H9 (cell line): ENCODE measurements at regions not wholly inside any gene's neighbourhood (a gene's known extent, or its start where the extent isn't known, plus 50 kb on each side); places are given as distances from the start of the nearest gene placed in this dataset.

Source experiments
- DNase-seq: peaks from one replicate; pipeline ENCODE4 v3.0.0-alpha.2; 2017
- H2AFZ ChIP-seq: one replicate; pipeline ENCODE4 v1.6.1; 2013; ENCODE audit warnings: mild to moderate bottlenecking, low read length, control low read depth, moderate library complexity
- H2AK5ac ChIP-seq: 2 replicates; pipeline ENCODE4 v1.6.1; 2013; ENCODE audit warnings: low read length, control low read depth, mixed read lengths; ENCODE audit not compliant: insufficient read length
- H2BK120ac ChIP-seq: one replicate; pipeline ENCODE4 v1.6.1; 2013; ENCODE audit warnings: low read depth, mild to moderate bottlenecking, low read length, control low read depth, inconsistent platforms; ENCODE audit not compliant: poor library complexity, severe bottlenecking
- H2BK12ac ChIP-seq: 2 replicates; pipeline ENCODE4 v1.6.1; 2013; ENCODE audit warnings: low read length, control low read depth, mixed read lengths, low read depth; ENCODE audit not compliant: insufficient read length
- H2BK15ac ChIP-seq: 2 replicates; pipeline ENCODE4 v1.6.1; 2013; ENCODE audit warnings: low read depth, low read length, control low read depth
- H2BK20ac ChIP-seq: one replicate; pipeline ENCODE4 v1.6.1; 2013; ENCODE audit warnings: low read depth, mild to moderate bottlenecking, low read length, control low read depth, inconsistent platforms; ENCODE audit not compliant: poor library complexity, severe bottlenecking
- H2BK5ac ChIP-seq: 2 replicates; pipeline ENCODE4 v1.6.1; 2013; ENCODE audit warnings: low read length, control low read depth, mixed read lengths; ENCODE audit not compliant: insufficient read length
- H3K14ac ChIP-seq: 2 replicates; pipeline ENCODE4 v1.6.1; 2013; ENCODE audit warnings: low read length, control low read depth; ENCODE audit not compliant: insufficient read depth
- H3K18ac ChIP-seq: 2 replicates; pipeline ENCODE4 v1.6.1; 2013; ENCODE audit warnings: low read depth, mild to moderate bottlenecking, mixed read lengths, low read length, control low read depth; ENCODE audit not compliant: insufficient read length
- H3K23ac ChIP-seq: 2 replicates; pipeline ENCODE4 v1.6.1; 2013; ENCODE audit warnings: low read length, control low read depth, mixed read lengths, low read depth; ENCODE audit not compliant: insufficient read length
- H3K23me2 ChIP-seq: 2 replicates; pipeline ENCODE4 v1.6.1; 2013; ENCODE audit warnings: low read depth, mild to moderate bottlenecking, mixed read lengths, low read length, control low read depth; ENCODE audit not compliant: insufficient read length, poor library complexity, severe bottlenecking
- H3K27ac ChIP-seq: 2 replicates; pipeline ENCODE4 v1.5.1; 2013; ENCODE audit warnings: low read length, control low read depth, mixed read lengths, low read depth; ENCODE audit not compliant: insufficient read length
- H3K27me3 ChIP-seq: 2 replicates; pipeline ENCODE4 v1.6.1; 2013; ENCODE audit warnings: low read length, control low read depth, inconsistent platforms; ENCODE audit not compliant: insufficient read depth
- H3K4ac ChIP-seq: 2 replicates; pipeline ENCODE4 v1.6.1; 2013; ENCODE audit warnings: low read depth, mild to moderate bottlenecking, control low read depth, inconsistent platforms, low read length, moderate library complexity
- H3K4me1 ChIP-seq: 2 replicates; pipeline ENCODE4 v1.6.1; 2013; ENCODE audit warnings: low read length, control low read depth, inconsistent platforms; ENCODE audit not compliant: insufficient read depth
- H3K4me2 ChIP-seq: 2 replicates; pipeline ENCODE4 v1.6.1; 2013; ENCODE audit warnings: low read length, control low read depth, mixed read lengths; ENCODE audit not compliant: insufficient read length, insufficient read depth
- H3K56ac ChIP-seq: 2 replicates; pipeline ENCODE4 v1.6.1; 2013; ENCODE audit warnings: low read depth, mild to moderate bottlenecking, mixed read lengths, low read length, control low read depth; ENCODE audit not compliant: insufficient read length
- H3K79me1 ChIP-seq: 2 replicates; pipeline ENCODE4 v1.6.1; 2013; ENCODE audit warnings: low read depth, mild to moderate bottlenecking, moderate library complexity, low read length, control low read depth, inconsistent platforms; ENCODE audit not compliant: insufficient read depth, poor library complexity, severe bottlenecking
- H3K79me2 ChIP-seq: 2 replicates; pipeline ENCODE4 v1.6.1; 2013; ENCODE audit warnings: low read length, control low read depth, inconsistent platforms; ENCODE audit not compliant: insufficient read depth
- H3K9ac ChIP-seq: 2 replicates; pipeline ENCODE4 v1.6.1; 2013; ENCODE audit warnings: low read length, control low read depth, mixed read lengths; ENCODE audit not compliant: insufficient read length; ENCODE audit errors: extremely low read depth
- H3K9me3 ChIP-seq: one replicate; pipeline ENCODE4 v1.6.1; 2013; ENCODE audit warnings: low read depth, low read length, inconsistent platforms; ENCODE audit not compliant: control insufficient read depth
- H3T11ph ChIP-seq: one replicate; pipeline ENCODE4 v1.6.1; 2013; ENCODE audit warnings: mild to moderate bottlenecking, low read length, control low read depth, inconsistent platforms
- H4K20me1 ChIP-seq: one replicate; pipeline ENCODE4 v1.6.1; 2013; ENCODE audit not compliant: control insufficient read depth, insufficient read length, insufficient read depth
- H4K5ac ChIP-seq: 2 replicates; pipeline ENCODE4 v1.6.1; 2013; ENCODE audit warnings: low read depth, mild to moderate bottlenecking, mixed read lengths, low read length, control low read depth; ENCODE audit not compliant: insufficient read length
- H4K8ac ChIP-seq: replicated peaks from 2 replicates; pipeline ENCODE4 v1.6.1; 2013; ENCODE audit warnings: low read length, control low read depth, mixed read lengths, low read depth; ENCODE audit not compliant: insufficient read length
- H4K91ac ChIP-seq: 2 replicates; pipeline ENCODE4 v1.6.1; 2013; ENCODE audit warnings: low read depth, mild to moderate bottlenecking, moderate library complexity, mixed read lengths, low read length, control low read depth; ENCODE audit not compliant: insufficient read length
- H3K27ac Mint-ChIP-seq, 3 experiments: 2 replicates in 2 of 3; 3 replicates in 1 of 3; pipeline ENCODE4 v1.8.0; 2020 to 2021; ENCODE audit warnings: mixed read lengths in 3 of 3, mild to moderate bottlenecking in 1 of 3, moderate library complexity in 1 of 3
- H3K27me3 Mint-ChIP-seq: 2 replicates; pipeline ENCODE4 v1.8.0; 2021; ENCODE audit warnings: low read depth, mild to moderate bottlenecking, moderate library complexity, mixed read lengths
- H3K36me3 Mint-ChIP-seq, 3 experiments: 2 replicates in 2 of 3; 3 replicates in 1 of 3; pipeline ENCODE4 v1.8.0; 2020 to 2021; ENCODE audit warnings: low read depth in 3 of 3, mixed read lengths in 3 of 3; ENCODE audit not compliant: insufficient read depth in 1 of 3
- H3K4me1 Mint-ChIP-seq, 2 experiments: 2 replicates each; pipeline ENCODE4 v1.8.0; 2020; ENCODE audit warnings: mixed read lengths in 2 of 2
- H3K4me3 Mint-ChIP-seq, 2 experiments: 2 replicates in 1 of 2; 3 replicates in 1 of 2; pipeline ENCODE4 v1.8.0; 2020 to 2021; ENCODE audit warnings: mild to moderate bottlenecking in 2 of 2, mixed read lengths in 2 of 2, moderate library complexity in 1 of 2
- H3K9me3 Mint-ChIP-seq, 2 experiments: 2 replicates in 1 of 2; 3 replicates in 1 of 2; pipeline ENCODE4 v1.8.0; 2020; ENCODE audit warnings: mild to moderate bottlenecking in 2 of 2, mixed read lengths in 2 of 2, moderate library complexity in 1 of 2
- CTCF ChIP-seq: fragments of 200-600 bp; sonication (generic); conservative IDR thresholded peaks from 3 replicates; pipeline ENCODE4 v1.8.0; 2021; ENCODE audit warnings: antibody characterized with exemption, mild to moderate bottlenecking

DNA sequence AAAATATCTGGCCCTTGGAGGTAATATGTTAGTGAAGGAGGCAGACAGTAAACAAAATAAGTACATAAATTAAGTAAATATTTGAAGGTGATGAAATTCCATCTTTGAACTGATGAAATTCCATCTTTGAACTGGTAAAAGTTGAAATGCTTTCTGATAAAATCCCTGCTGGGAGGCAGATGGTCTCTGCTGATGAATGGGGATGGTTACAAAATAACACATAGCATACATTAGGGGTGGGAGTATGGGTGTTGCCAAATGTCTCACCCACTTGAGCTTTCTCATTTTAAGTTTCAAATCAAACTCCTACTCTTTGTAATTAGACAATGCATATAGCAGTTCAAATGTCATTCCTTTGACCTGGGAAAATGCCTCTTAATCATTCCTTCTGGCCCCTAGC lies 77.5 kb upstream of the SORCS3 start:
- Histone ChIP-seq H2BK120ac (no peak overlapping the region), H3K18ac (no peak overlapping the region), H3K9ac (no peak overlapping the region), H3K23me2 (no peaks in the 10 kb centered on the region), H3T11ph (no peak overlapping the region), H2BK15ac (no peak overlapping the region), H3K56ac (no peak overlapping the region), H3K27ac (no peak overlapping the region), H3K79me1 (no peaks in the 10 kb centered on the region), H2BK20ac (no peak overlapping the region), H3K79me2 (no peaks in the 10 kb centered on the region), H2BK12ac (no peak overlapping the region), H3K27me3 (no peaks in the 10 kb centered on the region), H4K91ac (no peak overlapping the region), H3K9me3 (no peaks in the 10 kb centered on the region), H4K5ac (no peak overlapping the region), H3K4ac (no peak overlapping the region), H4K20me1 (no peaks in the 10 kb centered on the region), H2AK5ac (no peak overlapping the region), H2AFZ (no peak overlapping the region), H3K23ac (no peak overlapping the region), H4K8ac (no peak overlapping the region), H2BK5ac (no peak overlapping the region), H3K4me1 (no peaks in the 10 kb centered on the region), H3K4me2 (no peak overlapping the region), H3K14ac (no peak overlapping the region)
- H3K27ac Mint-ChIP-seq = no peak overlapping the region
- peaks cover 0 to 3% of the 10 kb centered on the region in 2 experiments; a peak in 1 of 4 replicates for H3K4me1 Mint-ChIP-seq
- peaks cover 0 to 3% of the 10 kb centered on the region in 2 experiments; a peak in 1 of 5 replicates for H3K9me3 Mint-ChIP-seq
- TF ChIP-seq CTCF = no peak
- H3K27me3 Mint-ChIP-seq = peaks cover 2% of the 10 kb centered on the region
- no peak overlapping the region for H3K4me3 Mint-ChIP-seq
- no peaks in the 10 kb centered on the region for H3K36me3 Mint-ChIP-seq
- DNase-seq = no peak
